GM18868 (cell line): ENCODE measurements at regions not wholly inside any gene's neighbourhood (a gene's known extent, or its start where the extent isn't known, plus 50 kb on each side); places are given as distances from the start of the nearest gene placed in this dataset.
"Not testable (repeated sequence)": the region's sequence is repeated elsewhere in the genome, so short reads cannot be mapped to it uniquely, and the experiment has no call there.

Source experiments
- ATAC-seq: cut with Tn5 transposase; IDR thresholded peaks from one replicate; pipeline ENCODE4 v1.9.1; 2021; ENCODE audit warnings: mild to moderate bottlenecking, moderate library complexity; ENCODE audit not compliant: unreplicated experiment

GRCh38 chrX:95218976-95219375, 1465.7 kb upstream of the DIAPH2 start:
- no peak for ATAC-seq

GRCh38 chrX:95248386-95248785, 1436.3 kb upstream of the DIAPH2 start:
- ATAC-seq = no peak

GRCh38 chrX:95290455-95290854, 1394.2 kb upstream of the DIAPH2 start:
- ATAC-seq = peak; percentile 64

- ATAC-seq = no peak
Observed at GRCh38 chrX:95291561-95291960, 1393.1 kb upstream of the DIAPH2 start.

- ATAC-seq = peak; percentile 91
Observed at GRCh38 chrX:95318882-95319281, 1365.8 kb upstream of the DIAPH2 start.

GRCh38 chrX:95325185-95325584, 1359.5 kb upstream of the DIAPH2 start:
- no peak for ATAC-seq

GRCh38 chrX:95330292-95330691, 1354.3 kb upstream of the DIAPH2 start:
- ATAC-seq = no peak

GRCh38 chrX:95332530-95332929, 1352.1 kb upstream of the DIAPH2 start:
- ATAC-seq = no peak

GRCh38 chrX:95346856-95347255, 1337.8 kb upstream of the DIAPH2 start:
- ATAC-seq = no peak

- ATAC-seq = no peak
Observed at GRCh38 chrX:95350774-95351488, 1333.7 kb upstream of the DIAPH2 start.

- no peak for ATAC-seq
Observed at GRCh38 chrX:95367286-95367685, 1317.4 kb upstream of the DIAPH2 start.

GRCh38 chrX:95382799-95383198, 1301.8 kb upstream of the DIAPH2 start:
- ATAC-seq = no peak

GRCh38 chrX:95383778-95384177, 1300.9 kb upstream of the DIAPH2 start:
- no peak for ATAC-seq

GRCh38 chrX:95427389-95427788, 1257.3 kb upstream of the DIAPH2 start:
- no peak for ATAC-seq

- no peak for ATAC-seq
Observed at GRCh38 chrX:95435198-95435597, 1249.4 kb upstream of the DIAPH2 start.

- no peak for ATAC-seq
Observed at GRCh38 chrX:95441836-95442235, 1242.8 kb upstream of the DIAPH2 start.

- no peak for ATAC-seq
Observed at GRCh38 chrX:95484781-95485180, 1199.9 kb upstream of the DIAPH2 start.

- ATAC-seq = no peak
Observed at GRCh38 chrX:95505721-95506120, 1178.9 kb upstream of the DIAPH2 start.

- ATAC-seq = no peak
Observed at GRCh38 chrX:95509474-95509873, 1175.2 kb upstream of the DIAPH2 start.

GRCh38 chrX:95524018-95524417, 1160.6 kb upstream of the DIAPH2 start:
- not testable (repeated sequence) for ATAC-seq

- ATAC-seq = no peak
Observed at GRCh38 chrX:95536111-95536510, 1148.5 kb upstream of the DIAPH2 start.

GRCh38 chrX:95536661-95537060, 1148.0 kb upstream of the DIAPH2 start:
- no peak for ATAC-seq

GRCh38 chrX:95539041-95539440, 1145.6 kb upstream of the DIAPH2 start:
- no peak for ATAC-seq
